B cell (primary cell): ENCODE measurements at regions not wholly inside any gene's neighbourhood (a gene's known extent, or its start where the extent isn't known, plus 50 kb on each side); places are given as distances from the start of the nearest gene placed in this dataset.

Experiments
- EZH2 ChIP-seq: IDR thresholded peaks from 2 replicates; pipeline ENCODE4 v1.6.1; 2012; ENCODE audit warnings: borderline replicate concordance, low read depth, mild to moderate bottlenecking, moderate library complexity, low read length; ENCODE audit not compliant: insufficient read depth, poor library complexity, severe bottlenecking
- TF ChIP-seq, protein P1 (sequence below): fragments of 200-600 bp; IDR thresholded peaks from one replicate; pipeline ENCODE4 v1.8.0; 2022; ENCODE audit warnings: antibody characterized with exemption, mild to moderate bottlenecking

GRCh38 chr6:163811317-163811716, 396.8 kb downstream of the QKI start:
- TF ChIP-seq, protein P1, sequence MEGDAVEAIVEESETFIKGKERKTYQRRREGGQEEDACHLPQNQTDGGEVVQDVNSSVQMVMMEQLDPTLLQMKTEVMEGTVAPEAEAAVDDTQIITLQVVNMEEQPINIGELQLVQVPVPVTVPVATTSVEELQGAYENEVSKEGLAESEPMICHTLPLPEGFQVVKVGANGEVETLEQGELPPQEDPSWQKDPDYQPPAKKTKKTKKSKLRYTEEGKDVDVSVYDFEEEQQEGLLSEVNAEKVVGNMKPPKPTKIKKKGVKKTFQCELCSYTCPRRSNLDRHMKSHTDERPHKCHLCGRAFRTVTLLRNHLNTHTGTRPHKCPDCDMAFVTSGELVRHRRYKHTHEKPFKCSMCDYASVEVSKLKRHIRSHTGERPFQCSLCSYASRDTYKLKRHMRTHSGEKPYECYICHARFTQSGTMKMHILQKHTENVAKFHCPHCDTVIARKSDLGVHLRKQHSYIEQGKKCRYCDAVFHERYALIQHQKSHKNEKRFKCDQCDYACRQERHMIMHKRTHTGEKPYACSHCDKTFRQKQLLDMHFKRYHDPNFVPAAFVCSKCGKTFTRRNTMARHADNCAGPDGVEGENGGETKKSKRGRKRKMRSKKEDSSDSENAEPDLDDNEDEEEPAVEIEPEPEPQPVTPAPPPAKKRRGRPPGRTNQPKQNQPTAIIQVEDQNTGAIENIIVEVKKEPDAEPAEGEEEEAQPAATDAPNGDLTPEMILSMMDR, result no peak
- no peak for TF ChIP-seq EZH2
